ENCODE measurements at regions not wholly inside any gene's neighbourhood (a gene's known extent, or its start where the extent isn't known, plus 50 kb on each side); places are given as distances from the start of the nearest gene placed in this dataset.
A peak's percentile ranks its signal among the peaks of the same experiment; 100 is the strongest.

GRCh38 chr5:74333430-74333829 is 307.1 kb downstream of the ENC1 start:
- TF ChIP-seq CTCF (IDR thresholded peaks at IDR 0.05; ENCODE audit: unreplicated experiment) = no peak
- peaks cover 4% of the 10 kb centered on the region for H3K27me3 Mint-ChIP-seq (ENCODE audit: unreplicated experiment)
- no peak overlapping the region for H3K4me3 Mint-ChIP-seq (ENCODE audit: unreplicated experiment)
- H3K4me1 Mint-ChIP-seq (ENCODE audit: unreplicated experiment) = peaks cover 40% of the 10 kb centered on the region
- H3K27ac Mint-ChIP-seq (ENCODE audit: unreplicated experiment) = peak overlapping the region; percentile 43
- no peaks in the 10 kb centered on the region for H3K9me3 Mint-ChIP-seq (ENCODE audit: unreplicated experiment)
- DNase-seq (ENCODE audit: low spot score) = no peak
- H3K36me3 Mint-ChIP-seq (ENCODE audit: low read depth, unreplicated experiment) = no peaks in the 10 kb centered on the region

GRCh38 chr5:74332682-74333081 is 307.8 kb downstream of the ENC1 start:
- Mint-ChIP-seq H3K9me3 (ENCODE audit: unreplicated experiment) (no peaks in the 10 kb centered on the region), H3K4me1 (ENCODE audit: unreplicated experiment) (peaks cover 36% of the 10 kb centered on the region)

GRCh38 chr5:74332006-74332405 is 308.5 kb downstream of the ENC1 start:
- no peak for DNase-seq (ENCODE audit: low spot score)
- Mint-ChIP-seq H3K9me3 (ENCODE audit: unreplicated experiment) (no peaks in the 10 kb centered on the region), H3K27me3 (ENCODE audit: unreplicated experiment) (peaks cover 4% of the 10 kb centered on the region), H3K4me3 (ENCODE audit: unreplicated experiment) (no peak overlapping the region), H3K36me3 (ENCODE audit: low read depth, unreplicated experiment) (no peaks in the 10 kb centered on the region), H3K27ac (ENCODE audit: unreplicated experiment) (no peak overlapping the region), H3K4me1 (ENCODE audit: unreplicated experiment) (peaks cover 32% of the 10 kb centered on the region)
- TF ChIP-seq CTCF (IDR thresholded peaks at IDR 0.05; ENCODE audit: unreplicated experiment) = no peak

More at GRCh38 chr5:74332682-74333081, 307.8 kb downstream of the ENC1 start:
- TF ChIP-seq CTCF (IDR thresholded peaks at IDR 0.05; ENCODE audit: unreplicated experiment) = no peak
- Mint-ChIP-seq H3K4me3 (ENCODE audit: unreplicated experiment) (no peak overlapping the region), H3K27me3 (ENCODE audit: unreplicated experiment) (peaks cover 4% of the 10 kb centered on the region), H3K36me3 (ENCODE audit: low read depth, unreplicated experiment) (no peaks in the 10 kb centered on the region), H3K27ac (ENCODE audit: unreplicated experiment) (no peak overlapping the region)
- no peak for DNase-seq (ENCODE audit: low spot score)

- H3K4me1 Mint-ChIP-seq (ENCODE audit: unreplicated experiment) = peaks cover 11% of the 10 kb centered on the region
- H3K27me3 Mint-ChIP-seq (ENCODE audit: unreplicated experiment) = peaks cover 2% of the 10 kb centered on the region
- no peaks in the 10 kb centered on the region for H3K9me3 Mint-ChIP-seq (ENCODE audit: unreplicated experiment)
- no peaks in the 10 kb centered on the region for H3K36me3 Mint-ChIP-seq (ENCODE audit: low read depth, unreplicated experiment)
- no peak overlapping the region for H3K27ac Mint-ChIP-seq (ENCODE audit: unreplicated experiment)
- no peak for DNase-seq (ENCODE audit: low spot score)
- no peak overlapping the region for H3K4me3 Mint-ChIP-seq (ENCODE audit: unreplicated experiment)
- no peak for TF ChIP-seq CTCF (IDR thresholded peaks at IDR 0.05; ENCODE audit: unreplicated experiment)
Measured at GRCh38 chr5:74328221-74328630, 312.3 kb downstream of the ENC1 start.

GRCh38 chr5:74327339-74327685 is 313.2 kb downstream of the ENC1 start:
- H3K4me3 Mint-ChIP-seq (ENCODE audit: unreplicated experiment) = no peak overlapping the region
- peaks cover 7% of the 10 kb centered on the region for H3K4me1 Mint-ChIP-seq (ENCODE audit: unreplicated experiment)
- H3K9me3 Mint-ChIP-seq (ENCODE audit: unreplicated experiment) = no peaks in the 10 kb centered on the region
- no peak for TF ChIP-seq CTCF (IDR thresholded peaks at IDR 0.05; ENCODE audit: unreplicated experiment)
- H3K27ac Mint-ChIP-seq (ENCODE audit: unreplicated experiment) = no peak overlapping the region
- no peaks in the 10 kb centered on the region for H3K36me3 Mint-ChIP-seq (ENCODE audit: low read depth, unreplicated experiment)
- H3K27me3 Mint-ChIP-seq (ENCODE audit: unreplicated experiment) = peaks cover 2% of the 10 kb centered on the region
- no peak for DNase-seq (ENCODE audit: low spot score)

Measured in endothelial cell (in vitro differentiated cells).